K562 (cell line): ENCODE measurements at regions not wholly inside any gene's neighbourhood (a gene's known extent, or its start where the extent isn't known, plus 50 kb on each side); places are given as distances from the start of the nearest gene placed in this dataset.

Experiments used
- BRCA1 ChIP-seq, 2 experiments: fragments of 450-650 bp in 1 of 2; sonication (generic) in 1 of 2; formaldehyde crosslinking in 1 of 2; IDR thresholded peaks; 2 replicates each; pipeline versions ENCODE4 v1.5.0 to v1.6.1; 2017 to 2020; ENCODE audit warnings: mild to moderate bottlenecking in 1 of 2, missing genetic modification reagents in 1 of 2
- FOXM1 ChIP-seq, 2 experiments: fragments of 450-650 bp in 1 of 2; sonication (generic) in 1 of 2; formaldehyde crosslinking in 1 of 2; IDR thresholded peaks; 2 replicates each; pipeline versions ENCODE4 v1.6.1 to v1.9.0; 2017 to 2022; ENCODE audit warnings: low read depth in 2 of 2, mild to moderate bottlenecking in 2 of 2, missing genetic modification reagents in 1 of 2, moderate library complexity in 1 of 2
- RAD21 ChIP-seq, 2 experiments: fragments of 250-450 bp in 1 of 2; fragments of 450-650 bp in 1 of 2; sonication (Bioruptor Pico) in 1 of 2; formaldehyde crosslinking in 1 of 2; IDR thresholded peaks in 1 of 2; conservative IDR thresholded peaks in 1 of 2; 2 replicates each; pipeline versions ENCODE4 v1.4.0 to v1.8.0; 2020 to 2022; ENCODE audit warnings: mild to moderate bottlenecking in 2 of 2, moderate library complexity in 1 of 2
- REST ChIP-seq, 2 experiments: fragments of 450-650 bp; formaldehyde crosslinking in 1 of 2; IDR thresholded peaks; 2 replicates each; pipeline versions ENCODE4 v1.4.0 to v1.6.1; 2014 to 2020; ENCODE audit warnings: mild to moderate bottlenecking in 2 of 2, borderline replicate concordance in 1 of 2, low read depth in 1 of 2
- SLC30A9 ChIP-seq: fragments of 250-450 bp; sonication (Bioruptor Pico); IDR thresholded peaks from 2 replicates; pipeline ENCODE4 v1.8.0; 2022; ENCODE audit warnings: mild to moderate bottlenecking, moderate library complexity
- SRSF7 ChIP-seq: fragments of 200-400 bp; formaldehyde crosslinking; optimal IDR thresholded peaks from 2 replicates; pipeline ENCODE3; 2017; ENCODE audit warnings: mild to moderate bottlenecking, low read depth, low read length
- ZBTB33 ChIP-seq: sonication (generic); formaldehyde crosslinking; IDR thresholded peaks from 2 replicates; pipeline ENCODE4 v1.8.1; 2023; ENCODE audit warnings: mild to moderate bottlenecking, missing genetic modification reagents
- ZBTB9 ChIP-seq: fragments of 450-650 bp; formaldehyde crosslinking; IDR thresholded peaks from 2 replicates; pipeline ENCODE4 v1.4.0; 2020; ENCODE audit warnings: mild to moderate bottlenecking, moderate library complexity
- ZNF609 ChIP-seq: sonication (generic); formaldehyde crosslinking; IDR thresholded peaks from 2 replicates; pipeline ENCODE4 v1.8.1; 2023; ENCODE audit warnings: missing genetic modification reagents, mild to moderate bottlenecking, borderline replicate concordance

- TF ChIP-seq REST (IDR thresholded peaks at IDR 0.05; ENCODE audit: borderline replicate concordance) = peak; percentile 87
- no peak for TF ChIP-seq REST (CRISPR knock-in tag; IDR thresholded peaks at IDR 0.05; ENCODE audit: low read depth)
- no peak for TF ChIP-seq RAD21 (CRISPR knock-in tag; conservative IDR thresholded peaks at IDR 0.05 in 1 of 2, IDR thresholded peaks at IDR 0.05 in 1 of 2)
- TF ChIP-seq ZBTB9 (CRISPR knock-in tag) = no peak
- TF ChIP-seq BRCA1 (IDR thresholded peaks at IDR 0.05) = no peak
- no peak for TF ChIP-seq BRCA1 (CRISPR knock-in tag; IDR thresholded peaks at IDR 0.05)
- no peak for TF ChIP-seq SRSF7
- no peak for TF ChIP-seq ZNF609 (CRISPR knock-in tag)
- no peak for TF ChIP-seq SLC30A9
- no peak for TF ChIP-seq FOXM1 (IDR thresholded peaks at IDR 0.05; ENCODE audit: low read depth)
- TF ChIP-seq FOXM1 (CRISPR knock-in tag; IDR thresholded peaks at IDR 0.05; ENCODE audit: low read depth) = no peak
- no peak for TF ChIP-seq ZBTB33 (CRISPR knock-in tag)
These were observed 310.3 kb downstream of the CDH26 start (continued) for GRCh38 chr20:60268491-60268890.
